Right lung (tissue), 2 donors: ENCODE measurements at regions not wholly inside any gene's neighbourhood (a gene's known extent, or its start where the extent isn't known, plus 50 kb on each side); places are given as distances from the start of the nearest gene placed in this dataset.

Source experiments
- DNase-seq, 2 donors: peaks; one replicate each; pipeline ENCODE4 v3.0.0-alpha.2; 2013

DNA sequence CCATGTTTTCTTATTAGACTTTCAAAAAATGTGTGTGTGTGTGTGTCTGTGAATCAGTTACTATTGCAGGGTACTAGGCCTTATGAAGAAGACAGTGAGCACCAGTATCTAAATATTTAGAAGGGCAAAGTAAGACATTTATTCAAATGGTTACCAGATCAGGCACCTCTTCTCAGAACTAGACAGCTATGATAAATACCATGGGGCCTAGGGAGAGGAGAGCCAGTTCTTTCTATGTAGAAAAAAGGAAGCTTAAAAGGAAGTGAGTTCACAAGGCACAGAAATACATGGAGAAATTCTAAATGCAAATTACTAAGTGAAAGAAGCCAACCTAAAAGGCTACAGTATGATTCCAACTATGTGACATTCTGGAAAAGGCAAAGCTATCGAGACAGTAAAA is 261.3 kb downstream of the SOX11 start:
- no peak for DNase-seq

GRCh38 chr2:5954509-5954908 is 262.3 kb downstream of the SOX11 start:
- no peak for DNase-seq

GRCh38 chr2:5955921-5956320 is 263.7 kb downstream of the SOX11 start:
- no peak for DNase-seq

DNA sequence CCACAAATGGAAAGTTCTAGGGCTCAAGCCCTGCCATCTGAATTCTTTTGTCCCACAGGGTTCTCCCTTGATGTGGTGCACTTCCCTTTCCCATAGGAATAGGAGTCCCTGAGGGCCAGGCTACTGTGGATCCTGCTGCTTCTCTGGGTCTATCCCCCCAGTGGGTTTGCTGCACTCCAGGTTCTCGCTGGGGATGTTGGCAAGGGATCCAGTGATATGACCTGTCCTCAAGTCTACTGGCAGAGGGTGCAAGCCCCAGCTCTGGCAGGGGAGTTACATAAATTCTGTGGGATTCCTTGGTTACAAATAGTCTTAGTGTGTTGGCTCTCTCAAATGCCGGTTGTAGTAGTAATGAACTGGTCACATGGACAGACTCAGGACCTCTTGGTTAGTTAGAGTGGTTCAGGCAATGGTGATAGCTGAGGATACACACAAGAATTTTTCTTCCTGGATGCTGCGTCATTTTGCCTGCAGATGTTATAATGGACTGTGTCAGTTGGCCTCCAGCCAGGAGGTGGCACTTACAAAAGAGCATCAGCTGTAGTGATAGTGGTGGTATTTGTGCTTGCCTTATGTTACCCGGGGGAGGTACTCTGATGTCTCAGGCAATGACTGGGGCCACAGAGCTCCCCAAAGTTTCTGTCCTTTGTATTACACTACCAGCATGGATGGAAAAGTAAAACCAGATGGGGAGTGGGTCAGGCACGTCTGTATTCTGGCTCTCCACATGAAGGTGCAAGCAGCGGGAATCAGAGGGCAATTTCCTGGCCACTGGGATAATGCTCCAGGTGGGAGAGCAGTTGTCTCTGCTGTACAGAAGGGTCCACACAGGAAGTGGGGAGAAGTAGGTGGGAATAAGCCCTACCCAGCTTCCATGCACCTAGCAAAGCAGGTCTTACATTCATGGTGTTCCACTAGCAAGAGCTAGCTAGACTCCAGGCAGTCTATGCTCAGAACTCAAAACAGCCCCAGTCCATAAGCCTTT is 267.9 kb downstream of the SOX11 start:
- DNase-seq = no peak

DNA sequence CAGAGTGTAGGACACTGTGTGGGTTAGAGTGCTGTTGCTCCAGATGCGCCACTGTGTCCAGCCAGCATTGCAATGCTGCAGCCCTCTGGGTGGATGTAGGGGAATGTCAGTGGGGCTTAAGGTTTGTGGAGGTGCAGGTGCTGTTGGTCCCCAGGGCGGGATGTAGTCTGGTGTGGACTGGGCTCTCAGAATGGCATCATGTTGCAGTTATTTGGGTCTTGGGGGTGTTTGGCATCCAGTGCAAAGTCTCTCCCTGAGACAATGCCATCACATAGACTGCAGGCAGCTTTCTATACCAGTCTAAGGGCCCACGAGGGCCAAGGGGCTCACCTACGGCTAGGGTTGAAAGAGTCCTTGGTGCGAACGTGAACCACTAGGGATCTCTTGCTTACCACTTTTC is 275.3 kb downstream of the SOX11 start:
- DNase-seq = no peak

- DNase-seq = no peak
Observed at GRCh38 chr2:5969303-5969702, 277.1 kb downstream of the SOX11 start.

GRCh38 chr2:5970347-5970746 is 278.2 kb downstream of the SOX11 start:
- DNase-seq = no peak

- no peak for DNase-seq
Observed at GRCh38 chr2:5974477-5974876, 282.3 kb downstream of the SOX11 start.

GRCh38 chr2:5975401-5975800 is 283.2 kb downstream of the SOX11 start:
- no peak for DNase-seq

GRCh38 chr2:5976531-5977065 is 284.4 kb downstream of the SOX11 start:
- no peak for DNase-seq

- DNase-seq = no peak
Observed at GRCh38 chr2:5977477-5977876, 285.3 kb downstream of the SOX11 start.

- DNase-seq = no peak
Observed at GRCh38 chr2:5978131-5978751, 286.1 kb downstream of the SOX11 start.

DNA sequence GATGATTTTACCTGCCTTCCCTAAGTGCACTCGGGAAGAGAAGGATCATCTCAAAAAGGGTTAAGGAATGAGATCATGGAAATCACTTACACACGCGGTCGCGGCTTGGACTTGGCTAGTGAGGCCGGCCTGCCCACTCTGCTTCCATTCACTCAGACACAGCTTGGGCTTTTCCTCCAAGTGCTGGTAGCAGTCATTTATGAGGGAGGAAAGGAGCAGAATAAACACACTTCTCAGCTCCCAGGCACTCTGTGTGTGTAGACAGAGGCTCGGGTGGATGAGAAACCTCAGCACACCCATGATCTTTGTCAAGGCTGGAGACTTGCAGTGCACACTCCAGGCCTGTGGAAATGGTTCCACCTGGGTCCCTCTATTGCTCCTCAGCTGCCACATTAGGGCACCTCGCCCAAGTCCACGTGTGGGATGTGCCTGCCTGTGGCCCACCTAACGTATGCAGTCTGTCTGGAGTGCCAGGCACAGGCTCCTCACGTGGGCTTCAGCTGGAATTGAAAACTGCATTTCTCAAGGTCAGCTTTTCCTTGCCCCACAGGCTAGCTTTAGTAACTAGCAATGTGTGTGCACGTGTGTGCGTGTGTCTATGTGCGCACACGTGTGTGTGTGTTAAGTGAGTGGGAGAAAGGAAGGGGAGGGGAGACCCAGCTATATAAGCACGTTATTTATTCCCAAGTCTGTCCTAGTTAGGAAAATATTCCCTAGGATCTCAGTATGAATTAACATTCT is 288.4 kb downstream of the SOX11 start:
- DNase-seq = peak in 1 of 2 donors; percentile 18

GRCh38 chr2:5982193-5982902 is 290.2 kb downstream of the SOX11 start:
- no peak for DNase-seq

DNA sequence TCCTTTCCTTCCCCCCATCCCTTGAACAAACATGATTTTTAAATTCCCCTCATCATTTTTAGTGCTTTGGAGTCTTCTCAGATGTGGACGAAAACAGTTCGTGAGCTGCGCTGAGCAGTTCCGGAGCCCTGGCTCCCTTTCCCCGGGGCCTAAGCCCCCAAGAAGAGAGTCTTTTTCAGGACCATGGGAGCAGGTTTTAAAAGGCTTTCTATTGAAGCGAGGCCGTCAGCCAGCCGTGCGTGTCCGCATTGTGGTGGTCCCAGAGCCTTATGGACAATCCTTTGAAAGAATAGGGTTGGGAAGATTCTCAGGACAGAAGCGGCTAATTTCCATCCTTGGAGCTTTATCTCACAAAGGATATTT is 290.7 kb downstream of the SOX11 start:
- no peak for DNase-seq

- no peak for DNase-seq
Observed at GRCh38 chr2:5983511-5984272, 291.5 kb downstream of the SOX11 start.

GRCh38 chr2:5984273-5984655 is 292.1 kb downstream of the SOX11 start:
- no peak for DNase-seq

DNA sequence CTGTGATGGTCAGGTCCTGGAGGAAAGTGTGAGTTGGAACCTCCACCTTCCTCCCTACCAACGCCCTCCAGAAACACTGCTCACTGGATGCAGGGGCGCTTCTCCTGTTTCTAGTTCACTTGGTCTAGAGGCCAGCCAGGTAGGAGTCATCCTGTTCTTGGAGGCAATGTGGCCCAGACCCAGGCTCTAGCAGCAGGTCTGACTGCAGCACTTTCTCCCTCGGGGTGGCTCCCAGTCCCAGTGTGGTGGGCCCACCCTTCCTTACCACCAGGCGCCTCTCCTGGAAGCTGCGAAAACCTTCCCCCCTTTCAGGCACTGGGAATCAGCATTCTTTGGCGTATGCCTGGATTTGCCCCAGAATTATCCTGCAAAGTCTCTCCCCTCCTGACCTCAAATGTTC is 292.8 kb downstream of the SOX11 start:
- no peak for DNase-seq

GRCh38 chr2:5985536-5986385 is 293.6 kb downstream of the SOX11 start:
- DNase-seq = no peak
